Endodermal cell (in vitro differentiated cells): ENCODE measurements at regions not wholly inside any gene's neighbourhood (a gene's known extent, or its start where the extent isn't known, plus 50 kb on each side); places are given as distances from the start of the nearest gene placed in this dataset.

Experiments used
- DNase-seq: peaks from one replicate; pipeline ENCODE4 v3.0.0-alpha.2; 2017
- H3K27ac ChIP-seq: 2 replicates; pipeline ENCODE4 v1.5.1; 2013; ENCODE audit warnings: mild to moderate bottlenecking, low read depth, low read length, moderate library complexity
- H3K27me3 ChIP-seq: 2 replicates; pipeline ENCODE4 v1.6.1; 2013; ENCODE audit warnings: mild to moderate bottlenecking, low read length, moderate library complexity; ENCODE audit not compliant: insufficient read depth, control insufficient read depth, poor library complexity, severe bottlenecking
- H3K36me3 ChIP-seq: 2 replicates; pipeline ENCODE4 v1.7.0; 2013; ENCODE audit warnings: mild to moderate bottlenecking, low read length, moderate library complexity; ENCODE audit not compliant: control insufficient read depth, insufficient read depth
- H3K4me1 ChIP-seq: one replicate; pipeline ENCODE4 v1.7.0; 2013; ENCODE audit warnings: low read length; ENCODE audit not compliant: control insufficient read depth, insufficient read depth
- H3K4me3 ChIP-seq: 2 replicates; pipeline ENCODE4 v1.5.1; 2013; ENCODE audit warnings: mild to moderate bottlenecking, low read length, moderate library complexity
- H3K9ac ChIP-seq: 2 replicates; pipeline ENCODE4 v1.6.1; 2013; ENCODE audit warnings: mild to moderate bottlenecking, low read length, moderate library complexity; ENCODE audit not compliant: poor library complexity, severe bottlenecking; ENCODE audit errors: extremely low read depth
- H3K9me3 ChIP-seq: 2 replicates; pipeline ENCODE4 v1.6.1; 2013; ENCODE audit warnings: mild to moderate bottlenecking, low read length, moderate library complexity; ENCODE audit not compliant: control insufficient read depth
- H3K27ac Mint-ChIP-seq: 2 replicates; pipeline ENCODE4 v1.8.0; 2020; ENCODE audit warnings: mixed read lengths
- H3K27me3 Mint-ChIP-seq: 2 replicates; pipeline ENCODE4 v1.8.0; 2021; ENCODE audit warnings: mild to moderate bottlenecking, mixed read lengths; ENCODE audit not compliant: insufficient read depth
- H3K36me3 Mint-ChIP-seq: 2 replicates; pipeline ENCODE4 v1.8.0; 2020; ENCODE audit warnings: low read depth, mixed read lengths
- H3K4me1 Mint-ChIP-seq: 2 replicates; pipeline ENCODE4 v1.8.0; 2020; ENCODE audit warnings: mixed read lengths
- H3K4me3 Mint-ChIP-seq: 2 replicates; pipeline ENCODE4 v1.8.0; 2020; ENCODE audit warnings: mild to moderate bottlenecking, moderate library complexity, mixed read lengths
- H3K9me3 Mint-ChIP-seq: 2 replicates; pipeline ENCODE4 v1.8.0; 2020; ENCODE audit warnings: mild to moderate bottlenecking, mixed read lengths
- CTCF ChIP-seq: fragments of 200-600 bp; sonication (generic); conservative IDR thresholded peaks from 2 replicates; pipeline ENCODE4 v1.5.0; 2021; ENCODE audit warnings: antibody characterized with exemption, mild to moderate bottlenecking
- WGBS, 2 experiments: methylation state at CpG; one replicate each; pipeline versions ENCODE4 v1.1.5 to v1.1.7; 2013; ENCODE audit warnings: missing lambda C conversion rate in 2 of 2, mixed read lengths in 1 of 2; ENCODE audit not compliant: insufficient coverage in 1 of 2, insufficient read length in 1 of 2; 5-methylcytosine and 5-hydroxymethylcytosine counted together

GRCh38 chr4:4762300-4762699, 97.2 kb upstream of the MSX1 start:
- peaks cover 19% of the 10 kb centered on the region for H3K27me3 Mint-ChIP-seq
- peak overlapping the region; percentile 79 for H3K27ac ChIP-seq
- WGBS, 2 experiments = 83 to 86% methylated on average over 8 to 9 of the region's 9 CpGs

GRCh38 chr4:4761128-4761982, 98.1 kb upstream of the MSX1 start:
- H3K9ac ChIP-seq = no peak overlapping the region
- peak; percentile 88 for DNase-seq
- peaks cover 8% of the 10 kb centered on the region for H3K27me3 ChIP-seq
- peaks cover 8% of the 10 kb centered on the region for H3K4me1 ChIP-seq
- peak; percentile 77 for TF ChIP-seq CTCF
- peaks cover 55% of the 10 kb centered on the region for H3K4me1 Mint-ChIP-seq
- no peak overlapping the region for H3K4me3 Mint-ChIP-seq
- no peaks in the 10 kb centered on the region for H3K36me3 Mint-ChIP-seq
- peak overlapping the region; percentile 79 for H3K27ac ChIP-seq
- H3K36me3 ChIP-seq = no peaks in the 10 kb centered on the region
- H3K4me3 ChIP-seq = no peak overlapping the region
- H3K27ac Mint-ChIP-seq = no peak overlapping the region
- no peaks in the 10 kb centered on the region for H3K9me3 Mint-ChIP-seq
- H3K9me3 ChIP-seq = no peaks in the 10 kb centered on the region
- 29 to 36% methylated on average over 18 to 20 of the region's 20 CpGs for WGBS, 2 experiments
- peaks cover 23% of the 10 kb centered on the region for H3K27me3 Mint-ChIP-seq

More at GRCh38 chr4:4762300-4762699, 97.2 kb upstream of the MSX1 start:
- peak; percentile 58 for DNase-seq
- no peak for TF ChIP-seq CTCF
- H3K9me3 ChIP-seq = no peaks in the 10 kb centered on the region
- no peak overlapping the region for H3K4me3 Mint-ChIP-seq
- H3K27me3 ChIP-seq = peaks cover 8% of the 10 kb centered on the region
- no peak overlapping the region for H3K4me3 ChIP-seq
- peak overlapping the region; percentile 26 for H3K27ac Mint-ChIP-seq
- no peaks in the 10 kb centered on the region for H3K36me3 ChIP-seq
- peaks cover 2% of the 10 kb centered on the region for H3K9me3 Mint-ChIP-seq
- H3K36me3 Mint-ChIP-seq = peaks cover 3% of the 10 kb centered on the region
- peaks cover 59% of the 10 kb centered on the region for H3K4me1 Mint-ChIP-seq
- H3K4me1 ChIP-seq = peaks cover 8% of the 10 kb centered on the region
- H3K9ac ChIP-seq = no peak overlapping the region

- no peak overlapping the region for H3K27ac ChIP-seq
- H3K4me1 ChIP-seq = peaks cover 8% of the 10 kb centered on the region
- no peaks in the 10 kb centered on the region for H3K36me3 ChIP-seq
- no peak for TF ChIP-seq CTCF
- peaks cover 27% of the 10 kb centered on the region for H3K27me3 Mint-ChIP-seq
- H3K27me3 ChIP-seq = peaks cover 8% of the 10 kb centered on the region
- no peak overlapping the region for H3K4me3 ChIP-seq
- no peak overlapping the region for H3K27ac Mint-ChIP-seq
- no peak for DNase-seq
- H3K9ac ChIP-seq = no peak overlapping the region
- H3K9me3 Mint-ChIP-seq = no peaks in the 10 kb centered on the region
- H3K9me3 ChIP-seq = no peaks in the 10 kb centered on the region
- H3K4me3 Mint-ChIP-seq = no peak overlapping the region
- peaks cover 43% of the 10 kb centered on the region for H3K4me1 Mint-ChIP-seq
- no peaks in the 10 kb centered on the region for H3K36me3 Mint-ChIP-seq
- WGBS, 2 experiments = 90 to 94% methylated on average over 3 to 7 of the region's 7 CpGs
Measured at GRCh38 chr4:4759883-4760282, 99.6 kb upstream of the MSX1 start.
